ENCODE measurements at regions not wholly inside any gene's neighbourhood (a gene's known extent, or its start where the extent isn't known, plus 50 kb on each side); places are given as distances from the start of the nearest gene placed in this dataset.

DNA sequence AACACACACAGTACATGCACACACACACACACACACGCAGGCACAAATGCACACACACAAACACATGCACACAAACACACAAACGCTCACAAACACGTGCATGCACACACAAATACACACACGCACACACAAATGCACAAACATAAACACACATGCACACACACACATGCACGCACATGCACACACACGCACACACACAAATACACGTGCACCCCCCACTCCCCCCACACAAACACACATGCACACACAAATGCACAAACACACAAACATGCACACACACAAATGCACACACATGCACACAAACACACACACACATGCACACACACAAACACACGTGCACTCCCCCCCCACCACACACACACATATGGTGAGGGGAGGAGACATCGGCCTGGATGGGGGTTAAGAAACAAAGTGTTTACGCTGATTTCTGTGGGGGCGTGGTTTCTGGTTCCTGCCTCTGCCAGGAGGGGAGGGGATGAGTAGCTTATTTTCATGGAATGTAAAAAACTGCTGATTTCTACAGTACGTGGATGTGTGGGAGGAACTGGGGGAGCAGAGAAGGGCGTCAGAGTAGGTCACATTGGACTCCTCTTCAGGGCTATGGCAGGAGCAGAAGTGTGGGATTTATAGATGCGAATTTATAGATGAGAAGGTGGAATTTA, 607.2 kb downstream of the QKI start:
- Mint-ChIP-seq H3K27ac (ENCODE audit: unreplicated experiment) (no peak overlapping the region), H3K36me3 (ENCODE audit: insufficient read depth, unreplicated experiment) (no peaks in the 10 kb centered on the region), H3K4me3 (ENCODE audit: unreplicated experiment) (no peak overlapping the region), H3K9me3 (ENCODE audit: unreplicated experiment) (peaks cover 6% of the 10 kb centered on the region), H3K4me1 (ENCODE audit: low read depth, unreplicated experiment) (no peaks in the 10 kb centered on the region), H3K27me3 (ENCODE audit: insufficient read depth, unreplicated experiment) (peaks cover 5% of the 10 kb centered on the region)
- TF ChIP-seq, protein P1, sequence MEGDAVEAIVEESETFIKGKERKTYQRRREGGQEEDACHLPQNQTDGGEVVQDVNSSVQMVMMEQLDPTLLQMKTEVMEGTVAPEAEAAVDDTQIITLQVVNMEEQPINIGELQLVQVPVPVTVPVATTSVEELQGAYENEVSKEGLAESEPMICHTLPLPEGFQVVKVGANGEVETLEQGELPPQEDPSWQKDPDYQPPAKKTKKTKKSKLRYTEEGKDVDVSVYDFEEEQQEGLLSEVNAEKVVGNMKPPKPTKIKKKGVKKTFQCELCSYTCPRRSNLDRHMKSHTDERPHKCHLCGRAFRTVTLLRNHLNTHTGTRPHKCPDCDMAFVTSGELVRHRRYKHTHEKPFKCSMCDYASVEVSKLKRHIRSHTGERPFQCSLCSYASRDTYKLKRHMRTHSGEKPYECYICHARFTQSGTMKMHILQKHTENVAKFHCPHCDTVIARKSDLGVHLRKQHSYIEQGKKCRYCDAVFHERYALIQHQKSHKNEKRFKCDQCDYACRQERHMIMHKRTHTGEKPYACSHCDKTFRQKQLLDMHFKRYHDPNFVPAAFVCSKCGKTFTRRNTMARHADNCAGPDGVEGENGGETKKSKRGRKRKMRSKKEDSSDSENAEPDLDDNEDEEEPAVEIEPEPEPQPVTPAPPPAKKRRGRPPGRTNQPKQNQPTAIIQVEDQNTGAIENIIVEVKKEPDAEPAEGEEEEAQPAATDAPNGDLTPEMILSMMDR (IDR thresholded peaks at IDR 0.05; ENCODE audit: insufficient read depth in 1 of 2, low read depth in 1 of 2, low read length in 1 of 2, severe bottlenecking in 1 of 2, unreplicated experiment in 1 of 2) = no peak
- POLR2A ChIA-PET = no interaction called here
- no peak for DNase-seq
- Histone ChIP-seq H3K4me1 (no peaks in the 10 kb centered on the region), H3K27me3 (replicated peaks; ENCODE audit: control insufficient read depth, insufficient read depth, low read length) (no peaks in the 10 kb centered on the region), H3K4me3 (ENCODE audit: low read depth, low read length) (no peak overlapping the region), H3K36me3 (ENCODE audit: control insufficient read depth, insufficient read depth, low read length) (no peaks in the 10 kb centered on the region), H3K9me3 (no peaks in the 10 kb centered on the region)
- BruUV-seq (replicated peaks) = no TSS peak
- intact Hi-C loops (cut with micrococcal nuclease; ENCODE audit: unreplicated experiment) = no loop called here
- CTCF ChIA-PET = no interaction called here

DNA sequence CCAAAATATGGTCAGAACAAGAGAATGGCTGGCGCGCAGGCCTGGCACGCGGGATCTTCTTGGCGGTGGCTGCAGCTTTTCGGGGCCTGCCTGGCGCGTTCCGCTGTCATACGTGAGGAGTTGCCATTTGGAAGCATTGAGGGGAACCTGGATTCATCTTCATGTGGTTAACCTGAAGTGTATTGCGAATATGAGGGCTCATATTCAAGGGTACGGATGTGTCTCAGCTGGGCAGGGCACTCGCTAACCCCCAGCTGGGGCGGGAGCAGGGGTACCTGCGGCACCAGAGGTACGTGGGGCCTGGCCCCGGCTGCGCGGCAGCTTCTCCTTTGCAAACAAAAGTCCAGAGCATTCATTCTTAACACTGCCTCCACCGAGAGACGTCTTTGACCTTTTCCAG, 605.6 kb downstream of the QKI start:
- no peak overlapping the region for H3K4me3 Mint-ChIP-seq (ENCODE audit: unreplicated experiment)
- DNase-seq = no peak
- no peak overlapping the region for H3K27ac Mint-ChIP-seq (ENCODE audit: unreplicated experiment)
- TF ChIP-seq, protein P1 (IDR thresholded peaks at IDR 0.05; ENCODE audit: insufficient read depth in 1 of 2, low read depth in 1 of 2, low read length in 1 of 2, severe bottlenecking in 1 of 2, unreplicated experiment in 1 of 2) = no peak
- BruUV-seq (replicated peaks) = no TSS peak
- Histone ChIP-seq H3K9me3 (no peaks in the 10 kb centered on the region), H3K27me3 (replicated peaks; ENCODE audit: control insufficient read depth, insufficient read depth, low read length) (no peaks in the 10 kb centered on the region), H3K4me1 (no peaks in the 10 kb centered on the region), H3K4me3 (ENCODE audit: low read depth, low read length) (no peak overlapping the region), H3K36me3 (ENCODE audit: control insufficient read depth, insufficient read depth, low read length) (no peaks in the 10 kb centered on the region)
- H3K9me3 Mint-ChIP-seq (ENCODE audit: unreplicated experiment) = peaks cover 11% of the 10 kb centered on the region
- H3K4me1 Mint-ChIP-seq (ENCODE audit: low read depth, unreplicated experiment) = no peaks in the 10 kb centered on the region
- intact Hi-C loops (cut with micrococcal nuclease; ENCODE audit: unreplicated experiment) = no loop called here
- CTCF ChIA-PET = no interaction called here
- POLR2A ChIA-PET = no interaction called here
- no peaks in the 10 kb centered on the region for H3K36me3 Mint-ChIP-seq (ENCODE audit: insufficient read depth, unreplicated experiment)
- peaks cover 5% of the 10 kb centered on the region for H3K27me3 Mint-ChIP-seq (ENCODE audit: insufficient read depth, unreplicated experiment)

DNA sequence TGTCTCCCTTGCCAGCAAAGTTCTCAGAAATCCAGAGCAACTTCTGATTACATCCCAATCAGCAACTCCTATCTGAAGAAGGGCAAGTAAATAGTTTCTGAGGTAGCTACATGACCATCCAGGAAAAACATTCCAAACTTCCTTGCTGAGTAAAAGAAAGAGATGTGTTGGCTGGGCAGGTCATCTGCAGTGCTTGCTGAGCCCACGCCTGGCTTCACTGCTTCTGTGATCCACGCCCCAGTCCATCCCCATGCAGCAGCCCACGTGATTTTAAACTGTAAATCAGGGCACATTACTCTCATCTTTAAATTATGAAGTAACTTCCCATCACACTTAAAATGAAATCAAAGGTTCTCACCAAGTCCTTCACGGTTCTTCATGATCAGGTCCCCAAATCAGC, 603.6 kb downstream of the QKI start:
- Mint-ChIP-seq H3K27me3 (ENCODE audit: insufficient read depth, unreplicated experiment) (peaks cover 5% of the 10 kb centered on the region), H3K4me1 (ENCODE audit: low read depth, unreplicated experiment) (no peaks in the 10 kb centered on the region), H3K27ac (ENCODE audit: unreplicated experiment) (no peak overlapping the region), H3K9me3 (ENCODE audit: unreplicated experiment) (peaks cover 11% of the 10 kb centered on the region), H3K36me3 (ENCODE audit: insufficient read depth, unreplicated experiment) (no peaks in the 10 kb centered on the region), H3K4me3 (ENCODE audit: unreplicated experiment) (no peak overlapping the region)
- no peaks in the 10 kb centered on the region for H3K4me1 ChIP-seq
- TF ChIP-seq, protein P1 (IDR thresholded peaks at IDR 0.05; ENCODE audit: insufficient read depth in 1 of 2, low read depth in 1 of 2, low read length in 1 of 2, severe bottlenecking in 1 of 2, unreplicated experiment in 1 of 2) = no peak
- POLR2A ChIA-PET = no interaction called here
- DNase-seq = no peak
- no peaks in the 10 kb centered on the region for H3K9me3 ChIP-seq
- no peak overlapping the region for H3K4me3 ChIP-seq (ENCODE audit: low read depth, low read length)
- no peaks in the 10 kb centered on the region for H3K27me3 ChIP-seq (replicated peaks; ENCODE audit: control insufficient read depth, insufficient read depth, low read length)
- intact Hi-C loops (cut with micrococcal nuclease; ENCODE audit: unreplicated experiment) = no loop called here
- CTCF ChIA-PET = no interaction called here
- BruUV-seq (replicated peaks) = no TSS peak
- H3K36me3 ChIP-seq (ENCODE audit: control insufficient read depth, insufficient read depth, low read length) = no peaks in the 10 kb centered on the region

Measured in Caco-2 (cell line).